ENCODE measurements at regions not wholly inside any gene's neighbourhood (a gene's known extent, or its start where the extent isn't known, plus 50 kb on each side); places are given as distances from the start of the nearest gene placed in this dataset.

DNA sequence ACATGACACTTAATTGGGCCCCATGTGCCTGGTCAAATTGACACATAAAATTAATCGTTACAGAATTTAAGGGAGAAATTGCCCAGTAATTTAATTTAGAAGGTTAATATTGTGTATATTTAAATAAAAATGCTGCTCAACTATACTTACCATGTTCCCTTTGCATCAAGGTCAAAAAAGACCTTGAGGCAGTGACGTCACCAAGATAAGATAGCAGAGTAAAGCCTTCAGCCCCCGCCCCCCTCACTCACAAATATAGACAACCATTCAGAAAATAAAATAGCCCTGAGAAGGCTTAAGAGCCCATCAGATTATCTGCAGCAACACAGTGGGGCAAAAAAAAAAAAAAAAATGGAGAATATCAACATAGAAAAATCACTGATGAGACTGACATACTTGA, 785.7 kb downstream of the CCDC85A start:
- no peaks in the 10 kb centered on the region for H3K9me3 ChIP-seq (ENCODE audit: insufficient read depth in 2 of 2, low read depth in 1 of 2, low read length in 1 of 2)
- FAIRE-seq (no peak), DNase-seq (ENCODE audit: low read depth in 1 of 2, low spot score in 2 of 2) (no peak)
- no peaks in the 10 kb centered on the region for H3K27me3 ChIP-seq (replicated peaks in 1 of 4; ENCODE audit: control insufficient read depth in 3 of 4, extremely low read depth in 1 of 4, insufficient read depth in 3 of 4, low read length in 3 of 4)
- H2AK5ac ChIP-seq (ENCODE audit: low read depth, low read length) = no peak overlapping the region
- no peak overlapping the region for H2AFZ ChIP-seq (ENCODE audit: low read length)
- H3K36me3 ChIP-seq (ENCODE audit: control insufficient read depth in 2 of 4, insufficient read depth in 4 of 4, low read length in 3 of 4) = no peaks in the 10 kb centered on the region
- no peak overlapping the region for H3K4ac ChIP-seq (replicated peaks; ENCODE audit: insufficient read length, low read depth, low read length)
- no peak overlapping the region for H3K14ac ChIP-seq (ENCODE audit: insufficient read length)
- no peaks in the 10 kb centered on the region for H3K4me1 ChIP-seq (replicated peaks in 1 of 4; ENCODE audit: control insufficient read depth in 3 of 4, insufficient read depth in 4 of 4, low read length in 3 of 4)
- no peak overlapping the region for H2BK5ac ChIP-seq (ENCODE audit: low read depth, low read length)
- H3K4me3 ChIP-seq (ENCODE audit: extremely low read depth in 1 of 4, insufficient read depth in 2 of 4, low read depth in 3 of 4, low read length in 4 of 4) = no peak overlapping the region
- ChIA-PET CTCF (ENCODE audit: partially characterized antibody) (no interaction called here), POLR2A (ENCODE audit: partially characterized antibody) (no interaction called here)
- WGBS, 2 experiments (ENCODE audit: extremely low coverage in 1 of 2, insufficient coverage in 1 of 2, insufficient read length in 1 of 2, insufficient replicate concordance in 2 of 2, low coverage in 1 of 2, low lambda C conversion rate in 2 of 2, missing lambda C conversion rate in 1 of 2) = 81% methylated on average over 3 of the region's 3 CpGs; no CpG with 5 or more reads in 1 of the 2 experiments
- H3K9ac ChIP-seq (replicated peaks in 1 of 4; ENCODE audit: extremely low read depth in 1 of 4, low read depth in 3 of 4, low read length in 3 of 4) = no peak overlapping the region
- no peak overlapping the region for H3K23ac ChIP-seq (ENCODE audit: insufficient read length)
- H4K20me1 ChIP-seq (replicated peaks in 1 of 2; ENCODE audit: control insufficient read depth in 1 of 2, insufficient read depth in 2 of 2, low read length in 2 of 2) = no peaks in the 10 kb centered on the region
- H4K91ac ChIP-seq (replicated peaks; ENCODE audit: insufficient read length, low read length) = no peak overlapping the region
- H3K18ac ChIP-seq (ENCODE audit: extremely low read depth, low read length) = no peak overlapping the region
- H3K27ac ChIP-seq (ENCODE audit: low read depth, low read length) = no peak overlapping the region
- TF ChIP-seq POU5F1 (IDR thresholded peaks at IDR 0.05; ENCODE audit: low read depth, low read length) (no peak), TCF12 (IDR thresholded peaks at IDR 0.05; ENCODE audit: low read depth, low read length) (no peak), MAFK (IDR thresholded peaks at IDR 0.05; ENCODE audit: low read depth, low read length) (no peak), TEAD4 (IDR thresholded peaks at IDR 0.05; ENCODE audit: low read depth, low read length) (no peak), SIN3A (conservative IDR thresholded peaks at IDR 0.05 in 1 of 2, IDR thresholded peaks at IDR 0.05 in 1 of 2; ENCODE audit: low read depth in 1 of 2, low read length in 2 of 2) (no peak), RBBP5 (IDR thresholded peaks at IDR 0.05; ENCODE audit: borderline replicate concordance, low read depth, low read length) (no peak), TAF1 (IDR thresholded peaks at IDR 0.05; ENCODE audit: low read depth, low read length) (no peak)
- TF ChIP-seq, protein P1, sequence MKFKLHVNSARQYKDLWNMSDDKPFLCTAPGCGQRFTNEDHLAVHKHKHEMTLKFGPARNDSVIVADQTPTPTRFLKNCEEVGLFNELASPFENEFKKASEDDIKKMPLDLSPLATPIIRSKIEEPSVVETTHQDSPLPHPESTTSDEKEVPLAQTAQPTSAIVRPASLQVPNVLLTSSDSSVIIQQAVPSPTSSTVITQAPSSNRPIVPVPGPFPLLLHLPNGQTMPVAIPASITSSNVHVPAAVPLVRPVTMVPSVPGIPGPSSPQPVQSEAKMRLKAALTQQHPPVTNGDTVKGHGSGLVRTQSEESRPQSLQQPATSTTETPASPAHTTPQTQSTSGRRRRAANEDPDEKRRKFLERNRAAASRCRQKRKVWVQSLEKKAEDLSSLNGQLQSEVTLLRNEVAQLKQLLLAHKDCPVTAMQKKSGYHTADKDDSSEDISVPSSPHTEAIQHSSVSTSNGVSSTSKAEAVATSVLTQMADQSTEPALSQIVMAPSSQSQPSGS (IDR thresholded peaks at IDR 0.05; ENCODE audit: low read length) = no peak
- H4K5ac ChIP-seq (ENCODE audit: insufficient read length, low read depth, low read length) = no peak overlapping the region
- no peak overlapping the region for H2BK15ac ChIP-seq (ENCODE audit: low read length)
- no peak overlapping the region for H3K4me2 ChIP-seq (ENCODE audit: insufficient read depth in 1 of 2, low read depth in 2 of 2, low read length in 2 of 2)
- no peak overlapping the region for H2BK120ac ChIP-seq (replicated peaks; ENCODE audit: low read depth, low read length)
- H3K23me2 ChIP-seq (ENCODE audit: low read depth, low read length) = no peaks in the 10 kb centered on the region
- no peak overlapping the region for H2BK12ac ChIP-seq (ENCODE audit: low read depth, low read length)
- H3K56ac ChIP-seq (replicated peaks; ENCODE audit: insufficient read length, low read depth, low read length) = no peak overlapping the region
- H3K79me2 ChIP-seq (ENCODE audit: control insufficient read depth in 1 of 2, insufficient read depth in 2 of 2, low read length in 2 of 2) = no peaks in the 10 kb centered on the region
- H2BK20ac ChIP-seq (ENCODE audit: low read length) = no peak overlapping the region
- H4K8ac ChIP-seq (ENCODE audit: extremely low read depth, insufficient read depth, low read length) = no peak overlapping the region
- H3K79me1 ChIP-seq (ENCODE audit: low read depth, low read length) = no peaks in the 10 kb centered on the region

Data from H1 (cell line).